C1 segment of cervical spinal cord (tissue), 14 donors: ENCODE measurements at regions not wholly inside any gene's neighbourhood (a gene's known extent, or its start where the extent isn't known, plus 50 kb on each side); places are given as distances from the start of the nearest gene placed in this dataset.
A peak's percentile ranks its signal among the peaks of the same experiment; 100 is the strongest.
"Not testable (repeated sequence)": the region's sequence is repeated elsewhere in the genome, so short reads cannot be mapped to it uniquely, and the experiment has no call there.

Experiments used
- DNase-seq, 14 donors: peaks; one replicate each; lab custom pipeline; 2025; lab: John Stamatoyannopoulos, UW

DNA sequence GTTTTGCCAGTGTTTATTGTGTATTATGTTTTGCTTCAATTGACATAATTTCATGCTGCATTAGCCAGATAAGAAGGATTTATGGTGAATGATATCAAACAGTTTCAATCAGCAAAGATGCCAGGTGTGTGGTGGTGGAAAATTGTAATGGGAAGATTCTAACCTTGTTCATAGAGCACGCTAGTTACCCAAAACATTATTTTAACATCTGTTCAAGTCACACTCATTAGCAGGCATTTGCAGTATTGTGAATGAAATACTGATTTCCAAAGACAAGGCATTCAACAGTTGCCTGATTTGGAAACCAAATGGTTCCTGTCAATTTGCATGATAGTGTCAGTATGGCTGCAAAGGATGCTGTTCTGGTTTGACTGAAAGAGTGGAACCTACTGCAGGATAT lies 129.7 kb downstream of the EPC1 start:
- DNase-seq = no peak

DNA sequence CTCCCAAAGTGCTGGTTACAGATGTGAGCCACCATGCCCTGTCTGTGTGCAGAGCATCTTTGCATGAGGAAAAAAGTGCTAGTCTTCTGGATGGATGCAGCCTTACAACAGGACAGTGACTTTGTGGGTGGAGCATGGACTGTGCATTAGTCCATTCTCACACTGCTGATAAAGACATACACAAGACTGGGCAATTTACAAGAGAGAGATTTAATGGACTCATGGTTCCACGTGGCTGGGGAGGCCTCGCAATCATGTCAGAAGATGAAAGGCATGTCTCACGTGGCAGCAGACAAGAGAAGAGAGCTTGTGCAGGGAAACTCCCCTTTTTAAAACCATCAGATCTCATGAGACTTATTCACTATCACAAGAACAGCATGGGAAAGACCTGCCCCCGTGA lies 133.1 kb downstream of the EPC1 start:
- not testable (repeated sequence) for DNase-seq

DNA sequence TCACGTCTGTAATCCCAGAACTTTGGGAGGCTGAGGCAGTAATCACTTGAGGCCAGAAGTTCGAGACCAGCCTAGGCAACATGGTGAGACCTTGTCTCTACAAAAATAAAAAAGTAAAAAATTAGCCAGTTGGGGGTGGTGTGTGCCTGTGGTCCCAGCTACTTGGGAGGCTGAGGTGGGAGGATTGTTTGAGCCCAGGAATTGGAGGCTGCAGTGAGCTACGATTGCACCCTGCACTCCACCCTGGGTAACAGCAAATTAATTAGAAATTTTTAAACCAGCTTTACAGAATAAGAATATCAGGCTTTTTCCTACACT lies 136.0 kb downstream of the EPC1 start:
- DNase-seq = no peak

DNA sequence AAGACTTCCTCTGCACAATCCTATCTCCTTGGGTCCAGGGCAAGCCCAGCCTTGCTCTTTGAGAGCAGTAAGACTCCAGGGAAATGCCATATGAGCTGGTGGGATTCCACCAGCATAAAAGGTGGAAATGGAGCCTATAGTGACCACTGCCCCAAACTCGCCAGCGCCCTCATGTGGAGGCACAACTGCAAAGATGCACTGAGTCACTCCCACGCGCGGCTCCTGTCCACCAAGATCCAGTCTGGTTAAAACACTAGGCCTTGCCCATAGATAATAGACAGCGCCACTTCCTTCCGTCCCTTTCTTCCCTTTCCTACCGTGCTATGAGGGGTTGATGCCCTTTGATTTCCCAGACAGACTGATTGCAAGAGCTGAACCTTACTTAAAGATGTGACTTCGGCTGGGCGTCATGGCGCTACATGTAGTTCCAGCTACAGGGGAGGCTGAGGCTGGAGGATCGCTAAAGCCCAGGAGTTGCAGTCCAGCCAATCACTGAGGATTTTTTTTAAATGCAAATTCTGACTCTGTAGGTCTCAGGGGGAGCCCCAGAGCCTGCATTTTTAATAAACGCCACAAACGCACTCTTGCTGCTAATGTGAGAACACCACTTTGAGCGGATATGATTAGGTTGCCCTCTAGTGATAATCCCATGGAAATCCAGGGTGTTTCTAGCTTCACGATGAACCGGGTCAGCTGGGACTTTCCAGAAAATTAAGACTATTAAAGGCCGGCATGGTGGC lies 136.5 kb downstream of the EPC1 start:
- peak in 1 of 14 donors; percentile 0 for DNase-seq

DNA sequence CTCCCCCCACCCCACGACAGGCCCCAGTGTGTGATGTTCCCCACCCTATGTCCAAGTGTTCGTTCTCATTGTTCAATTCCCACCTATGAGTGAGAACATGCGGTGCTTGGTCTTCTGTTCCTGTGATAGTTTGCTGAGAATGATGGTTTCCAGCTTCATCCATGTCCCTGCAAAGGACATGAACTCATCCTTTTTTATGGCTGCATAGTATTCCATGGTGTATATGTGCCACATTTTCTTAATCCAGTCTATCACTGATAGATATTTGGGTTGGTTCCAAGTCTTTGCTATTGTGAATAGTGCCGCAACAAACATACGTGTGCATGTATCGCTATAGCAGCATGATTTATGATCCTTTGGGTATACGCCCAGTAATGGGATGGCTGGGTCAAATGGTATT lies 139.0 kb downstream of the EPC1 start:
- DNase-seq = not testable (repeated sequence)

DNA sequence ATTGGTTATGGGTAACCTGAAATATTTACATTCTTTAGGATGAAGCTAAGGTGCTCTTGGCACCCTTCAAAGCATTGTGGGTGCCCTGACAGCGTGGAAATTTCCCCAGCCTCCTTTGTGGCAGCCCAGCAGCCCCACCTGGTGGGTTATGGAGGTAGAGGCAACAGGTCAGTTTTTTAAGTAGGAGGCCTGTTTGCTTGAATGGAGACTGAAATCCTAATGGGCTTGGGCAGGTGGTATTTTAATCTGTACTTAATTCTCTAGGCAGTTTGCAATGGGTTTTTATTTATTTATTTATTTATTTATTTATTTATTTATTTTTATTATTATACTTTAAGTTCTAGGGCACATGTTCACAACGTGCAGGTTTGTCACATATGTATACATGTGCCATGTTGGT lies 139.4 kb downstream of the EPC1 start:
- DNase-seq = no peak

DNA sequence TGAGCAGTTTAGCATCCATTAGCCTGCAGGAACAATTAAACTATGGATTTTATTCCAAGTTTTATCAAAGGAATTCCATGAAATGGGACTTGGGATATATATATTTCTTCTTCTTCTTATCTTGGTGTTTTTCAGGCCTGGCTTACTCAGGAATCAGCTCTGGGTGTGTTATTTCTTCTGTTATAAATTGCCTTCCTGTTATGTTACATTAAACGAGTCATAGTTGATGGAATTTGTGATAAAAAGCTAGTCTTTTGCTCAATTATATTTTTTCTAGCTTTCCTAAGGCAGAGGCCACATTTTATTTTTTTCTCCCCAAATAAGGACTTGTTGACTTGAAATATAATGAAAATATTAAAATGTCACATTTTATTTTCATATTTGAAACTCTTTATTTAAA lies 141.3 kb downstream of the EPC1 start:
- no peak for DNase-seq

DNA sequence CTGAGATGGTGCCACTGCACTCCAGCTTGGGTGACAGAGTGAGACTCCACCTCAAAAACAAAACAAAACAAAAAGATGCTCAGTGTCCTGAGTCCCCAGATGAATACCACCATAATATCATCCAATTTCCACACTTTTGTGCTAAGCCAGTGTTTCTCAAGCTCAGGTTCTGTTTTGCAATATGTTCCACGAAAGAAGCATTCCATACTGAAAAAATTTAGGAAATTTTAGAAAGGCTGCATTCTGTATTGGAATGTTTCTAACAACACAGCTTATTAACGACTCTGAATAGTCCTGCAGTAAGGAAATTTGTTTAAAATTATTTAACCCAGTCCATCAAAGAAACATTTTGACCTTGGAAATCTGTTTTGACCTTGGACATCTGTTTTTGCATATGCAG lies 142.4 kb downstream of the EPC1 start:
- DNase-seq = no peak

DNA sequence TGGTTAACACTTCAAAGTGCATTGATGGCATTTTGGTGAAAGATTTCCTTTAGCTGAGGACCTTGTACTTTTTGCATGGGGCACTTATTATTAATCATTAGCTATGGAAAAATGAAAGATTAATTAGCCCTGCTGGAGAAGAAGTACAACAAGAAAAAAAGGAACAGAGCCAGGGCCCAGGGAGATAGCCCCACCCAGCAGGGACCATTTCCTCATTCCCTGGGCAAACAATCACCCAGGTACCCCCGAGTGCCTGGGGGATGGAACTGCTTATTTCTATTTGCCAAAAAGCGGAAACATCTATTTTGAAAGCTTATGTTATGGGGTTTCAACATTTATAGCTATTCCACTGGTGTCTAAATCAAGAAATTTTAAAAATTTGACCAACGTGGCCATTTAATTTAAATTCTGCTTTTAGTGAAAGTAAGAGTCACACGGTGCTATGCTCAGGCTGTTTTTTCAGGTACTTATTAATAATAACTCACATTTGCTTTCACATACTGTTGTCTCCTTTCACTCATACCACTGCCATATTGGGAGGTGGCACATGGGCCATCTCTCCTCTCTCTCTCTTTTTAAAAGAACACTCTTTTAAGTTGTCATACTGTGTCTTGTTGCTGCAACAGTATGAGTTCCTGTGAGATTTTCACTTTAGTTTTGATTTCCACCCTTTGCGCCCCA lies 143.6 kb upstream of the KIF5B start:
- DNase-seq = no peak

DNA sequence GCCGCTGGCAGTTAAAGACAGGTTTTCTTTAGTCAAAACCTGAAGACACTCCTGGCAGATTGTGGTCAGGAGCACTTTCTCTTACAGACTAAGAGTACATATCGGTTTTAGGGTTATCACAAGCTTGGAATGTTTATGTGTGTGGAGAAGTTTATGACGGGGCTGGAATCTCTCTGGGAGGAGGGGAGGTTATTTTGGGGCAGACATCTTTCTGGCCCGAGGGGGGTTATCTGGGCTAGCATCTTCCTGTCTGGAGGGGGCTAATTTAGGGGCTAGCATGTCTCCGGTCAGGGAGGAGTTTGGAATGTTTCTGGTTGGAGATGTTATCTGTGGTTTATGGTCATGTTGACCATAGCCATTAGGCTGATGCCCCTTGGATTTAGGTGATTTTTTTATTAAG lies 141.2 kb upstream of the KIF5B start:
- DNase-seq = no peak

DNA sequence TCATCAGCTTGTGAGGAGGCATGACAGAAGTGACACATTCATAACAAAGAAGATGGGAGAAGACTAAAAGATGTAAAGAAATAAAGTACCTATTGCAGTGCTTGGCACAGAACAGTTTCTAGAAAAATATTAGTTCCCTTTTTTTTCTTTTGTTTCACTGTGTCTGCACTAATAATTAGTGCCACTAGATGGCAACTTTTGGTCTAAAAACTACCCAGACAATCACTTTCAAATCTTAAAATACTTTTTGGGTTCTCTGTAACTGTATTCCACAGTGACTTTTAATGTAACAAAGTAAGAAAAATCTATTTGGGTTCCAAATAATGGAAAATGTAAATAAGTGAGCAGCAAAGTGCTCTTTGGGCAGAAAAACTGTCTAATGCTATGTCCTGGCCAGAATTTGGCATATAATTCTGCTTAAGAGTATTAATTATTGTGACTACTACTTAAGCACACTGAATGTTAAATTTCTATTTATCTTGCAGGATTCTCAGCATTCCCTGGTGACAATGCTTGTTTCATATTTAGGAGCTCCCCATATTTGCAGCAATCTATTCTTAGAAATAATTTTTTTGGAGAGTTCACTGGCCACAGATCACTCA lies 134.8 kb upstream of the KIF5B start:
- peak in 1 of 14 donors; percentile 2 for DNase-seq

DNA sequence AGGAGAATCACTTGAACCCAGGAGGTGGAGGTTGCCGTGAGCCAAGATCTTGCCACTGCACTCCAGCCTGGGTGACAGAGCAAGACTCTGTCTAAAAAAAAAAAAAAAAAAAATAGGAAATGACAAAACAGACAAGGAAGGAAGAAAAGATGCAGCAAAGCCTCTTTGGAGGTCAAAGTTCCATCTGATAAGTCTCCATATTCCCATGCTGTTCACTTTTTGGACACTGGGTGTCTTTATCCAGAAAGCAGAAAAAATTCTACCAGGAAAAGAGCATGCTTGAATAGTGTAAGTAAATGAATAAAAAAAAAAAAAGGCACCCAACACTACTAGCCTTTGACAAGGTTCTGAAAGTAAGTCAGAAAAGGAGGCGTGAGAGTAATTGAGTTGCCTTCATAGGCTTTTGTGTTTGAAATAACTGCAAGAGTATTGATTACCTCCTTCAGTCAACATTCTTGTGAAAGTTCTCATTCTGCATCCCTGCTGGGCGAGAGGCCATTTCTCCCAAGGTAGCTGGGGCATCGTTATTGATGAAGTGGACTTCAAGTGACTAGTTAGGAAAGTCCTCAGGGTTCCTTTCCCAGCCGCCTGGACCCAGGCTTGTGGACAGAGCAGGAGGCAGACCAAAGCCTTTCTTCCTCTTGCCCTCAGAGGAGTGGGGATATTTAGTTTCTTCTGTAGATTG lies 133.3 kb upstream of the KIF5B start:
- DNase-seq = no peak

DNA sequence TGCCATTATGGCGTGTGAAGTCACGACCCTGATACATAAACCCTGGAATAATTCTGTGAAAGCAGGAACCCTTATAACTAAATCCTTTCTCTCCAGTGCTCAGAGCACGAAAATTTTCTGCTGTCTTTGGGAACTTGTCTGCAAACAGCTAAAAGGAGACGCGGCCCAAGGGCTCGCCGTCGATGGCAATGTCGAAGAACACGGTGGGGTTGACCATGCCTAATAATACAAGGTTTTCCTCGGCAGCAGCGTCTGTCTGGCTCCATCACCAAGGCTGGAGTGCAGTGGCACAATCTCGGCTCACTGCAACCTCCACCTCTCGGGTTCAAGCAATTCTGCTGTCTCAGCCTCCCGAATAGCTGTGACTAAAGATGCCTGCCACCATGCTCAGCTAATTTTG lies 132.4 kb upstream of the KIF5B start:
- not testable (repeated sequence) for DNase-seq

DNA sequence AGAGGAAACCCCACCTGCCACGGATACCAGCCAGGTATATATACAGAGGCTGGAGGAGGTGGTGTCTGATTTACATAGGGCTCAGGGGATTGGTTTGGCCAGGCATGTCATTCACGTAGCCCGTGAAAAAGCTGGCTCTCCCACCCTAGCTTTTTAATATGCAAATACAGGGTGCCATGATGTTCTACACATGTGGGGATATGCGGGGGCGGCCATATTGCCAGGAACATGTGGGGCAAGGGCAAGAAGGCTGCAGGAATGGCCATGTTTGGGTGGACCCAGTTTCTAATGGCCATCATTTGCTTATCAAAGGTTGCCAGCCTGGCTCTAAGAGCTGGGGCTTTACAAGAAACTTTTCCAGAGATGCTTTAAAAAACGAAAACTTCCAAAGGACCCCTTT lies 131.5 kb upstream of the KIF5B start:
- no peak for DNase-seq

DNA sequence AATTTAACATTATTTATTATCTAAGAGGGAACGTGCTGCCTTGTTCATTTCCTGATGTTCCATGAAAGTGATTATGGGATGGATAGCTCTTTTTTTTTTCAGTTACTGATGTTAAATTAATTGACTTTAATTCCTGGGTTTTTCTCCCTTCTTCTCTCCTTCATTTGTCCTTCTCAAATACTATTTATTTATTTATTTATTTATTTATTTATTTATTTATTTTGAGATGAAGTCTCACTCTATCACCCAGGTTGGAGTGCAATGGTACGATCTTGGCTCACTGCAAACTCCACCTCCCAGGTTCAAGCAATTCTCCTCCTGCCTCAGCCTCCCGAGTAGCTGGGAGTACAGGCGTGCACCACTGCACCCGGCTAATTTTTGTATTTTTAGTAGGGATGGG lies 127.4 kb upstream of the KIF5B start:
- DNase-seq = not testable (repeated sequence)

DNA sequence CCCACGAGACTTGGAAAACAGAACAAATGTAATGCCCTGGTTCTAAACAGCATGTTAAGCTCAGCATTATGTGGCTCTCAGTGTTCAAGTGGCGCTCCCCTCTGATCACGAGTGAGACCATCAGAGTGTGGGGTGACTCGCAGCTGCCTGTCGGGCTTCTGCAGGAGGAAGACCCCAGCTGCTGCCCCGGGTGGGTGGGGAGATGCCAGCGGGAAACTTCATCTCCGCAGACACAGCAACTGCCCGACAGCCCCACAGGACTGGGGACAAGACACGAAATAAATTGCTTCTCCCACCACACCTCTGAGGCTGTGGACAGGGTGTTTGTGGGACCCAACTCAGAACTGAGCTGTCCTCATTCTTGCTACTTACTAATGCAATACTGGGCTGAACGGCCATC lies 126.3 kb upstream of the KIF5B start:
- no peak for DNase-seq

DNA sequence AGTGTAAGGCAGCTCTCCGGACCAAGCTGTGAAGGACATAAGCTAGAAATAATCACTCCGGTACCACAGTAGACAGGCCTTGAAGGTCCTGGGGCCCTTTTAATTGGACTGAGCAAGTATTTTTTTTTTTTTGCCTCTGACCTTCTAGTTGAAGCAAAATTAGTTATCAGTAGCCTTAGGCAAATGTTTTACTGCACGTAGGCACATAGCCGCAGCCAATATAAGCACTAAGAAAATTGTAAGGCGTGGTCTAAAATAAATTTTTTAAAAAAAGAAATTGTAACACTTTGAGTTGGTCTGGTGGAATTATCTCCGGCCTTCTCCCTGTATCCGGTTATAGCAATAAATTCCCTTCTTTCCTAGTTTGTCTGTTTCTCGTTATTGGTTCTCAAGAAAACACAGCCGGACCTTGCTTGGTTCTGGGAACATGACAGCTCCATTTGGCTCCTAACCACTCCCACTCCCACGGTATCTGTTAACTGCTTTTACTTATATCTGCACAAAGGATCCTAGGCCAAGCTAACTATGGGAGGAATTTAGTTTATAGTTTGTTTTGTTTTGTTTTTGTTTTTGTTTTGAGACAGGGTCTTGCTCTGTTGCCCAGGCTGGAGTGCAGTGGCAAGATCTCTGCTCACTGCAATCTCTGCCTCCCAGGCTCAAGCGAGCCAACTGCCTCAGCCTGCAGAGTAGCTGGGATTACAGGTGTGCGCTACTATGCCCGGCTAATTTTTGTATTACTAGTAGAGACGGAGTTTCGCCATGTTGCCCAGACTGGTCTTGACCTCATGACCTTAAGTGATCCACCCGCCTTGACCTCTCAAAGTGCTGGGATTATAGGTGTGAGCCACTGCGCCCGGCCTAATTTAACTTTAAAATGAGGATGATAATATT lies 124.4 kb upstream of the KIF5B start:
- DNase-seq = no peak

DNA sequence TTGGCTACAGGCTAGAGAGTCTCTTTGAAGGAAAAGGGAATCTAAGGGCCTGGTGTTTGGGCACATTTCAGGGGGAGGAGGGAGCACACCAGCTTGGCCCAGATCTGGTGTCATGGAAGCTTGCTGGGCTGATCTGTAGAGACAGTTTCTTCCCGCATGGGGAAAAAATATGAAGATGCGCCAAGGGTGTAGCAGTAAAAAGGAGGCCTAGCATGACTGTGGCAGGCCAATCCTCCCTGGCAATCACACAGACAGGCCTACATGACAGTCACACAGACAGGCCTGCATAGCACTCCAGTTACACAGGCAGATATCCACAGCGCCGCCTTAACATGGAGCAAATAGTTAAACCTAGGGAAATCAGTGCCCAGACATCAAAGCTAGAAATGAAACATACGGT lies 123.6 kb upstream of the KIF5B start:
- DNase-seq = no peak

DNA sequence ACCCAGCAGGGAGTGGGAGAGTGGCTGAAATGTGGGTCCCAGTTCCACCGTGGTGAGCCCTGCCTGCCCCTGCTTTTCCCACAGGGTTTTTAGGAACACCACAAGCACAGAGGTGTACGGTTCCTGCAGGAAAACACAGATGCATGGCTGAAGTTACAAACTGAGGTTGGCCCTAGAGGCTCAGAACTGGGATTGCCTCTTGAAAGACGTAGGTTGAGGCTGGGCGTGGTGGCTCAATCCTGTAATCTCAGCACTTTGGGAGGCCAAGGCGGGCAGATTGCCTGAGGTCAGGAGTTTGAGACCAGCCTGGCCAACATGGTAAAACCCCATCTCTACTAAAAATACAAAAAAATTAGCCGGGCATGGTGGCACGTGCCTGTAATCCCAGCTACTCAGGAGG lies 121.4 kb upstream of the KIF5B start:
- not testable (repeated sequence) for DNase-seq

DNA sequence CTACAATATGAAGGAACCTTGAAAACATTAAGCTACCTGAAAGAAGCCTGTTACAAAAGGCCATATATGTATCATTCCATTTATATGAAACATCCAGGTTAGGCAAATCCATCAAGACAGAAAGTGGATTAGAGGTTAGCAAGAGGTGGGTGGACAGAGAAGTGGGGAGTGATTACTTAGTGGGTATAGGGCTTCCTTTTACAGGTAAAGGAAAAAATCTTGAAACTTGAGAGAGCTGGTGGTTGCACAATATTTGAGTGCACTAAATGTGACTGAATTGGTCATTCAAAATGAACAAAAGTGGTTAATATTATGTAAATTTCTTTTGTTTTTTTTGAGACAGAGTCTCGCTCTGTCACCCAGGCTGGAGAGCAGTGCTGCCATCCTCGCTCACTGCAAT lies 119.4 kb upstream of the KIF5B start:
- DNase-seq = no peak

DNA sequence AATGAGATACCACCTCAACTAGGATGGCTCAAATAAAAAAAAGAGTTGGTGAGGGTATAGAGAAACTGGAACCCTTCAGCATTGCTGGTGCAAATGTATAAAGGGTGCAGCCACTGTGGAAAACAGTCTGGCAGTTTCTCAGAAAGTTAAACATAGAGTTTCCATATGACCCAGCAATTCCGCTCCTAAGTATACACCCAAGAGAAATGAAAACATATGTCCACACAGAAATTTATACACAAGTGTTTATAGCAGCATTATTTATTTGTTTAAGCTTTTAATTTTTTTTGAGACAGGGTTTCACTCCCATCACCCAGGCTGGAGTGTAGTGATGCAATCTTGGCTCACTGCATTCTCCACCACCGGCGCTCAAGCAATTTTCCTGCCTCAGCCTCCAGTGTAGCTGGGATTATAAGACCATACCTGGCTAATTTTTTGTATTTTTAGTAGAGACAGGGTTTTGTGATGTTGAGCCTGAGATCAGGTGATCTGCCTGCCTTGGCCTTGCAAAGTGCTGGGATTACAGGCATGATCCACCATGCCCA lies 118.2 kb upstream of the KIF5B start:
- no peak for DNase-seq
